ENCODE measurements at regions not wholly inside any gene's neighbourhood (a gene's known extent, or its start where the extent isn't known, plus 50 kb on each side); places are given as distances from the start of the nearest gene placed in this dataset.

- no peak for DNase-seq
- no peak overlapping the region for H3K4me3 ChIP-seq
- no peaks in the 10 kb centered on the region for H3K4me1 ChIP-seq
- no peak overlapping the region for H3K27ac ChIP-seq
- no peak for TF ChIP-seq CTCF (IDR thresholded peaks at IDR 0.05)
- H3K9me3 ChIP-seq: no peaks in the 10 kb centered on the region
- no peaks in the 10 kb centered on the region for H3K27me3 ChIP-seq
- intact Hi-C loops (cut with DNase I; ENCODE audit: low total_unique reads): no loop called here
- no peaks in the 10 kb centered on the region for H3K36me3 ChIP-seq
Observed at GRCh38 chr4:66202870-66203269, 532.6 kb upstream of the EPHA5 start.

- intact Hi-C loops (cut with DNase I; ENCODE audit: low total_unique reads): no loop called here
- Histone ChIP-seq H3K36me3 (no peaks in the 10 kb centered on the region), H3K27ac (no peak overlapping the region), H3K27me3 (no peaks in the 10 kb centered on the region), H3K4me3 (no peak overlapping the region), H3K4me1 (no peaks in the 10 kb centered on the region), H3K9me3 (no peaks in the 10 kb centered on the region)
- DNase-seq: no peak
- TF ChIP-seq CTCF (IDR thresholded peaks at IDR 0.05): no peak
Observed at GRCh38 chr4:66197451-66197850, 527.2 kb upstream of the EPHA5 start.

GRCh38 chr4:66193487-66193886, 523.2 kb upstream of the EPHA5 start:
- Histone ChIP-seq H3K9me3 (no peaks in the 10 kb centered on the region), H3K27ac (no peak overlapping the region), H3K4me3 (no peak overlapping the region), H3K27me3 (no peaks in the 10 kb centered on the region), H3K36me3 (no peaks in the 10 kb centered on the region), H3K4me1 (no peaks in the 10 kb centered on the region)
- no peak for TF ChIP-seq CTCF (IDR thresholded peaks at IDR 0.05)
- DNase-seq: no peak
- intact Hi-C loops (cut with DNase I; ENCODE audit: low total_unique reads): no loop called here

GRCh38 chr4:66187175-66187720, 517.0 kb upstream of the EPHA5 start:
- intact Hi-C loops (cut with DNase I; ENCODE audit: low total_unique reads): no loop called here
- no peak for TF ChIP-seq CTCF (IDR thresholded peaks at IDR 0.05)
- no peak overlapping the region for H3K27ac ChIP-seq
- no peak overlapping the region for H3K4me3 ChIP-seq
- H3K4me1 ChIP-seq: no peaks in the 10 kb centered on the region
- no peak for DNase-seq
- H3K36me3 ChIP-seq: no peaks in the 10 kb centered on the region
- H3K9me3 ChIP-seq: no peaks in the 10 kb centered on the region
- H3K27me3 ChIP-seq: no peaks in the 10 kb centered on the region

GRCh38 chr4:66186095-66186494, 515.8 kb upstream of the EPHA5 start:
- no peak for TF ChIP-seq CTCF (IDR thresholded peaks at IDR 0.05)
- no peak overlapping the region for H3K27ac ChIP-seq
- intact Hi-C loops (cut with DNase I; ENCODE audit: low total_unique reads): no loop called here
- no peak overlapping the region for H3K4me3 ChIP-seq
- no peak for DNase-seq
- H3K27me3 ChIP-seq: no peaks in the 10 kb centered on the region
- H3K9me3 ChIP-seq: no peaks in the 10 kb centered on the region
- no peaks in the 10 kb centered on the region for H3K36me3 ChIP-seq
- no peaks in the 10 kb centered on the region for H3K4me1 ChIP-seq

GRCh38 chr4:66182636-66183035, 512.3 kb upstream of the EPHA5 start:
- Histone ChIP-seq H3K36me3 (no peaks in the 10 kb centered on the region), H3K27me3 (no peaks in the 10 kb centered on the region), H3K9me3 (no peaks in the 10 kb centered on the region), H3K4me1 (no peaks in the 10 kb centered on the region), H3K4me3 (no peak overlapping the region), H3K27ac (no peak overlapping the region)
- no peak for DNase-seq
- no peak for TF ChIP-seq CTCF (IDR thresholded peaks at IDR 0.05)
- intact Hi-C loops (cut with DNase I; ENCODE audit: low total_unique reads): no loop called here
